ENCODE measurements at regions not wholly inside any gene's neighbourhood (a gene's known extent, or its start where the extent isn't known, plus 50 kb on each side); places are given as distances from the start of the nearest gene placed in this dataset.
"Not testable (repeated sequence)": the region's sequence is repeated elsewhere in the genome, so short reads cannot be mapped to it uniquely, and the experiment has no call there.

- DNase-seq (ENCODE audit: low read depth); in situ Hi-C loops (cut with HindIII; ENCODE audit: low sequenced_read_pairs); H3K4me3 ChIP-seq (ENCODE audit: low read depth, low read length): not testable (repeated sequence)
These were observed 128.6 kb downstream of the ACTR3 start for GRCh38 chr2:114018464-114018863.

- in situ Hi-C loops (cut with HindIII; ENCODE audit: low sequenced_read_pairs) = no loop called here
- no peak for TF ChIP-seq CTCF (IDR thresholded peaks at IDR 0.05; ENCODE audit: low read depth, low read length, missing control alignments)
- no peak for DNase-seq (ENCODE audit: low read depth)
- H3K4me3 ChIP-seq (ENCODE audit: low read depth, low read length) = no peak overlapping the region
These were observed 130.8 kb downstream of the ACTR3 start for GRCh38 chr2:114020668-114021067.

GRCh38 chr2:114022360-114023085 lies 132.6 kb downstream of the ACTR3 start:
- H3K4me3 ChIP-seq (ENCODE audit: low read depth, low read length) = no peak overlapping the region
- peak; percentile 22 for DNase-seq (ENCODE audit: low read depth)
- in situ Hi-C loops (cut with HindIII; ENCODE audit: low sequenced_read_pairs) = no loop called here
- TF ChIP-seq CTCF (IDR thresholded peaks at IDR 0.05; ENCODE audit: low read depth, low read length, missing control alignments) = no peak

- in situ Hi-C loops (cut with HindIII; ENCODE audit: low sequenced_read_pairs) = no loop called here
- H3K4me3 ChIP-seq (ENCODE audit: low read depth, low read length) = no peak overlapping the region
- TF ChIP-seq CTCF (IDR thresholded peaks at IDR 0.05; ENCODE audit: low read depth, low read length, missing control alignments) = no peak
- DNase-seq (ENCODE audit: low read depth) = no peak
These were observed 134.4 kb downstream of the ACTR3 start for GRCh38 chr2:114024326-114024725.

GRCh38 chr2:114025030-114025429 lies 135.1 kb downstream of the ACTR3 start:
- DNase-seq (ENCODE audit: low read depth) = no peak
- in situ Hi-C loops (cut with HindIII; ENCODE audit: low sequenced_read_pairs) = no loop called here
- no peak overlapping the region for H3K4me3 ChIP-seq (ENCODE audit: low read depth, low read length)
- no peak for TF ChIP-seq CTCF (IDR thresholded peaks at IDR 0.05; ENCODE audit: low read depth, low read length, missing control alignments)

- no peak for TF ChIP-seq CTCF (IDR thresholded peaks at IDR 0.05; ENCODE audit: low read depth, low read length, missing control alignments)
- no peak overlapping the region for H3K4me3 ChIP-seq (ENCODE audit: low read depth, low read length)
- in situ Hi-C loops (cut with HindIII; ENCODE audit: low sequenced_read_pairs) = no loop called here
- DNase-seq (ENCODE audit: low read depth) = no peak
These were observed 137.5 kb downstream of the ACTR3 start for GRCh38 chr2:114027437-114027836.

- no peak for TF ChIP-seq CTCF (IDR thresholded peaks at IDR 0.05; ENCODE audit: low read depth, low read length, missing control alignments)
- no peak for DNase-seq (ENCODE audit: low read depth)
- in situ Hi-C loops (cut with HindIII; ENCODE audit: low sequenced_read_pairs) = no loop called here
- H3K4me3 ChIP-seq (ENCODE audit: low read depth, low read length) = no peak overlapping the region
These were observed 142.0 kb downstream of the ACTR3 start for GRCh38 chr2:114031605-114032505.
